ENCODE measurements at regions not wholly inside any gene's neighbourhood (a gene's known extent, or its start where the extent isn't known, plus 50 kb on each side); places are given as distances from the start of the nearest gene placed in this dataset.
"Not testable (repeated sequence)": the region's sequence is repeated elsewhere in the genome, so short reads cannot be mapped to it uniquely, and the experiment has no call there.

GRCh38 chr4:104625706-104626105, 131.0 kb upstream of the CXXC4 start:
- H3K9me3 Mint-ChIP-seq (ENCODE audit: low read depth): no peaks in the 10 kb centered on the region
- peaks cover 2% of the 10 kb centered on the region for H3K27me3 Mint-ChIP-seq
- no peak overlapping the region for H3K4me3 Mint-ChIP-seq
- H3K36me3 Mint-ChIP-seq: no peaks in the 10 kb centered on the region
- no peak overlapping the region for H3K27ac Mint-ChIP-seq
- H3K4me1 Mint-ChIP-seq (ENCODE audit: low read depth): no peaks in the 10 kb centered on the region

GRCh38 chr4:104629601-104630000, 134.9 kb upstream of the CXXC4 start:
- H3K9me3 Mint-ChIP-seq (ENCODE audit: low read depth): no peaks in the 10 kb centered on the region
- no peaks in the 10 kb centered on the region for H3K36me3 Mint-ChIP-seq
- no peaks in the 10 kb centered on the region for H3K4me1 Mint-ChIP-seq (ENCODE audit: low read depth)
- no peak overlapping the region for H3K4me3 Mint-ChIP-seq
- H3K27ac Mint-ChIP-seq: no peak overlapping the region
- H3K27me3 Mint-ChIP-seq: peaks cover 3% of the 10 kb centered on the region

- Mint-ChIP-seq H3K9me3 (ENCODE audit: low read depth) (no peaks in the 10 kb centered on the region), H3K36me3 (no peaks in the 10 kb centered on the region), H3K27ac (no peak overlapping the region), H3K27me3 (peaks cover 3% of the 10 kb centered on the region), H3K4me1 (ENCODE audit: low read depth) (no peaks in the 10 kb centered on the region), H3K4me3 (no peak overlapping the region)
These were observed 135.6 kb upstream of the CXXC4 start for GRCh38 chr4:104630272-104630671.

GRCh38 chr4:104631000-104631399, 136.3 kb upstream of the CXXC4 start:
- H3K27me3 Mint-ChIP-seq: peaks cover 3% of the 10 kb centered on the region
- no peak overlapping the region for H3K4me3 Mint-ChIP-seq
- no peaks in the 10 kb centered on the region for H3K36me3 Mint-ChIP-seq
- H3K9me3 Mint-ChIP-seq (ENCODE audit: low read depth): no peaks in the 10 kb centered on the region
- no peaks in the 10 kb centered on the region for H3K4me1 Mint-ChIP-seq (ENCODE audit: low read depth)
- H3K27ac Mint-ChIP-seq: no peak overlapping the region

GRCh38 chr4:104641418-104641817, 146.7 kb upstream of the CXXC4 start:
- no peaks in the 10 kb centered on the region for H3K4me1 Mint-ChIP-seq (ENCODE audit: low read depth)

GRCh38 chr4:104642521-104642920, 147.8 kb upstream of the CXXC4 start:
- Mint-ChIP-seq H3K27me3 (no peaks in the 10 kb centered on the region), H3K36me3 (no peaks in the 10 kb centered on the region), H3K4me1 (ENCODE audit: low read depth) (no peaks in the 10 kb centered on the region), H3K4me3 (no peak overlapping the region), H3K9me3 (ENCODE audit: low read depth) (no peaks in the 10 kb centered on the region), H3K27ac (no peak overlapping the region)

More at GRCh38 chr4:104641418-104641817, 146.7 kb upstream of the CXXC4 start:
- Mint-ChIP-seq H3K27ac (no peak overlapping the region), H3K27me3 (peaks cover 2% of the 10 kb centered on the region), H3K4me3 (no peak overlapping the region), H3K9me3 (ENCODE audit: low read depth) (no peaks in the 10 kb centered on the region), H3K36me3 (no peaks in the 10 kb centered on the region)

- H3K27me3 Mint-ChIP-seq: no peaks in the 10 kb centered on the region
- H3K4me3 Mint-ChIP-seq: no peak overlapping the region
- H3K9me3 Mint-ChIP-seq (ENCODE audit: low read depth): no peaks in the 10 kb centered on the region
- no peaks in the 10 kb centered on the region for H3K36me3 Mint-ChIP-seq
- no peak overlapping the region for H3K27ac Mint-ChIP-seq
- no peaks in the 10 kb centered on the region for H3K4me1 Mint-ChIP-seq (ENCODE audit: low read depth)
These were observed 149.1 kb upstream of the CXXC4 start for GRCh38 chr4:104643805-104644204.

GRCh38 chr4:104649631-104650030, 154.9 kb upstream of the CXXC4 start:
- H3K4me3 Mint-ChIP-seq: no peak overlapping the region
- no peak overlapping the region for H3K27ac Mint-ChIP-seq
- H3K4me1 Mint-ChIP-seq (ENCODE audit: low read depth): no peaks in the 10 kb centered on the region
- no peaks in the 10 kb centered on the region for H3K36me3 Mint-ChIP-seq
- H3K9me3 Mint-ChIP-seq (ENCODE audit: low read depth): no peaks in the 10 kb centered on the region
- H3K27me3 Mint-ChIP-seq: no peaks in the 10 kb centered on the region

GRCh38 chr4:104662269-104662668, 167.6 kb upstream of the CXXC4 start:
- H3K27me3 Mint-ChIP-seq; H3K4me3 Mint-ChIP-seq; H3K9me3 Mint-ChIP-seq (ENCODE audit: low read depth); H3K36me3 Mint-ChIP-seq; H3K27ac Mint-ChIP-seq; H3K4me1 Mint-ChIP-seq (ENCODE audit: low read depth): not testable (repeated sequence)

GRCh38 chr4:104677116-104677515, 182.4 kb upstream of the CXXC4 start:
- H3K27ac Mint-ChIP-seq: no peak overlapping the region
- no peaks in the 10 kb centered on the region for H3K4me1 Mint-ChIP-seq (ENCODE audit: low read depth)
- no peaks in the 10 kb centered on the region for H3K36me3 Mint-ChIP-seq
- no peak overlapping the region for H3K4me3 Mint-ChIP-seq
- peaks cover 6% of the 10 kb centered on the region for H3K9me3 Mint-ChIP-seq (ENCODE audit: low read depth)
- H3K27me3 Mint-ChIP-seq: peaks cover 3% of the 10 kb centered on the region

GRCh38 chr4:104682311-104682710, 187.6 kb upstream of the CXXC4 start:
- Mint-ChIP-seq H3K9me3 (ENCODE audit: low read depth) (peaks cover 5% of the 10 kb centered on the region), H3K27ac (no peak overlapping the region), H3K4me3 (no peak overlapping the region), H3K36me3 (no peaks in the 10 kb centered on the region), H3K27me3 (peaks cover 3% of the 10 kb centered on the region), H3K4me1 (ENCODE audit: low read depth) (no peaks in the 10 kb centered on the region)

- no peak overlapping the region for H3K4me3 Mint-ChIP-seq
- peaks cover 2% of the 10 kb centered on the region for H3K27me3 Mint-ChIP-seq
- H3K4me1 Mint-ChIP-seq (ENCODE audit: low read depth): no peaks in the 10 kb centered on the region
- no peaks in the 10 kb centered on the region for H3K9me3 Mint-ChIP-seq (ENCODE audit: low read depth)
- H3K36me3 Mint-ChIP-seq: no peaks in the 10 kb centered on the region
- no peak overlapping the region for H3K27ac Mint-ChIP-seq
These were observed 199.0 kb upstream of the CXXC4 start for GRCh38 chr4:104693601-104694201.

GRCh38 chr4:104716584-104716983, 221.9 kb upstream of the CXXC4 start:
- H3K27ac Mint-ChIP-seq: no peak overlapping the region
- H3K9me3 Mint-ChIP-seq (ENCODE audit: low read depth): no peaks in the 10 kb centered on the region
- no peaks in the 10 kb centered on the region for H3K36me3 Mint-ChIP-seq
- H3K4me1 Mint-ChIP-seq (ENCODE audit: low read depth): no peaks in the 10 kb centered on the region
- H3K4me3 Mint-ChIP-seq: no peak overlapping the region
- peaks cover 7% of the 10 kb centered on the region for H3K27me3 Mint-ChIP-seq

GRCh38 chr4:104719539-104720230, 225.0 kb upstream of the CXXC4 start:
- H3K27ac Mint-ChIP-seq: no peak overlapping the region
- no peaks in the 10 kb centered on the region for H3K9me3 Mint-ChIP-seq (ENCODE audit: low read depth)
- no peaks in the 10 kb centered on the region for H3K4me1 Mint-ChIP-seq (ENCODE audit: low read depth)
- no peak overlapping the region for H3K4me3 Mint-ChIP-seq
- peaks cover 6% of the 10 kb centered on the region for H3K27me3 Mint-ChIP-seq
- no peaks in the 10 kb centered on the region for H3K36me3 Mint-ChIP-seq

- H3K4me3 Mint-ChIP-seq: no peak overlapping the region
- H3K4me1 Mint-ChIP-seq (ENCODE audit: low read depth): no peaks in the 10 kb centered on the region
- no peaks in the 10 kb centered on the region for H3K9me3 Mint-ChIP-seq (ENCODE audit: low read depth)
- H3K27me3 Mint-ChIP-seq: no peaks in the 10 kb centered on the region
- H3K36me3 Mint-ChIP-seq: no peaks in the 10 kb centered on the region
- no peak overlapping the region for H3K27ac Mint-ChIP-seq
These were observed 227.8 kb upstream of the CXXC4 start for GRCh38 chr4:104722467-104722866.

GRCh38 chr4:104726002-104726401, 231.3 kb upstream of the CXXC4 start:
- Mint-ChIP-seq H3K4me1 (ENCODE audit: low read depth) (no peaks in the 10 kb centered on the region), H3K4me3 (no peak overlapping the region), H3K27me3 (no peaks in the 10 kb centered on the region), H3K27ac (no peak overlapping the region), H3K9me3 (ENCODE audit: low read depth) (no peaks in the 10 kb centered on the region), H3K36me3 (no peaks in the 10 kb centered on the region)

All from activated naive CD8-positive, alpha-beta T cell (primary cell).